ENCODE measurements at regions not wholly inside any gene's neighbourhood (a gene's known extent, or its start where the extent isn't known, plus 50 kb on each side); places are given as distances from the start of the nearest gene placed in this dataset.

- Histone ChIP-seq H3K9ac (replicated peaks in 1 of 4; ENCODE audit: extremely low read depth in 1 of 4, low read depth in 3 of 4, low read length in 3 of 4) (no peak overlapping the region), H3K36me3 (ENCODE audit: control insufficient read depth in 2 of 4, insufficient read depth in 4 of 4, low read length in 3 of 4) (no peaks in the 10 kb centered on the region), H3K18ac (ENCODE audit: extremely low read depth, low read length) (no peak overlapping the region), H2BK12ac (ENCODE audit: low read depth, low read length) (no peak overlapping the region), H3K23ac (ENCODE audit: insufficient read length) (no peak overlapping the region), H3K27ac (ENCODE audit: low read depth, low read length) (no peak overlapping the region), H3K79me1 (ENCODE audit: low read depth, low read length) (no peaks in the 10 kb centered on the region), H4K5ac (ENCODE audit: insufficient read length, low read depth, low read length) (no peak overlapping the region), H3K4me1 (replicated peaks in 1 of 4; ENCODE audit: control insufficient read depth in 3 of 4, insufficient read depth in 4 of 4, low read length in 3 of 4) (no peaks in the 10 kb centered on the region), H4K91ac (replicated peaks; ENCODE audit: insufficient read length, low read length) (no peak overlapping the region), H3K14ac (ENCODE audit: insufficient read length) (no peak overlapping the region), H3K23me2 (ENCODE audit: low read depth, low read length) (no peaks in the 10 kb centered on the region), H3K9me3 (ENCODE audit: insufficient read depth in 2 of 2, low read depth in 1 of 2, low read length in 1 of 2) (no peaks in the 10 kb centered on the region), H2BK5ac (ENCODE audit: low read depth, low read length) (no peak overlapping the region), H4K8ac (ENCODE audit: extremely low read depth, insufficient read depth, low read length) (no peak overlapping the region), H3K27me3 (replicated peaks in 1 of 4; ENCODE audit: control insufficient read depth in 3 of 4, extremely low read depth in 1 of 4, insufficient read depth in 3 of 4, low read length in 3 of 4) (no peaks in the 10 kb centered on the region), H3K79me2 (ENCODE audit: control insufficient read depth in 1 of 2, insufficient read depth in 2 of 2, low read length in 2 of 2) (no peaks in the 10 kb centered on the region), H2AK5ac (ENCODE audit: low read depth, low read length) (no peak overlapping the region), H3K56ac (replicated peaks; ENCODE audit: insufficient read length, low read depth, low read length) (no peak overlapping the region), H2BK20ac (ENCODE audit: low read length) (no peak overlapping the region), H4K20me1 (replicated peaks in 1 of 2; ENCODE audit: control insufficient read depth in 1 of 2, insufficient read depth in 2 of 2, low read length in 2 of 2) (no peaks in the 10 kb centered on the region), H3K4ac (replicated peaks; ENCODE audit: insufficient read length, low read depth, low read length) (no peak overlapping the region), H2BK120ac (replicated peaks; ENCODE audit: low read depth, low read length) (no peak overlapping the region), H2BK15ac (ENCODE audit: low read length) (no peak overlapping the region), H2AFZ (ENCODE audit: low read length) (no peak overlapping the region), H3K4me2 (ENCODE audit: insufficient read depth in 1 of 2, low read depth in 2 of 2, low read length in 2 of 2) (no peak overlapping the region), H3K4me3 (ENCODE audit: extremely low read depth in 1 of 4, insufficient read depth in 2 of 4, low read depth in 3 of 4, low read length in 4 of 4) (no peak overlapping the region)
- ChIA-PET CTCF (ENCODE audit: partially characterized antibody) (interaction anchor here (0.7 to 3.1 kb wide), 3 partner anchors 12 to 49 kb away, joined by 3 to 10 read pairs (median 4); no protein-coding TSS in a partner anchor), POLR2A (ENCODE audit: partially characterized antibody) (no interaction called here)
- WGBS, 2 experiments (ENCODE audit: extremely low coverage in 1 of 2, insufficient coverage in 1 of 2, insufficient read length in 1 of 2, insufficient replicate concordance in 2 of 2, low coverage in 1 of 2, low lambda C conversion rate in 2 of 2, missing lambda C conversion rate in 1 of 2), result 77% methylated on average over 2 of the region's 2 CpGs; no CpG with 5 or more reads in 1 of the 2 experiments
- FAIRE-seq (no peak), DNase-seq (ENCODE audit: low read depth in 1 of 2, low spot score in 2 of 2) (no peak)
- TF ChIP-seq RBBP5 (IDR thresholded peaks at IDR 0.05; ENCODE audit: borderline replicate concordance, low read depth, low read length) (no peak), KDM5A (IDR thresholded peaks at IDR 0.05; ENCODE audit: low read length) (no peak)
These were observed 88.4 kb downstream of the ABCC12 start for GRCh38 chr16:48067388-48067787.
